Liver (tissue), 3 donors: ENCODE measurements at regions not wholly inside any gene's neighbourhood (a gene's known extent, or its start where the extent isn't known, plus 50 kb on each side); places are given as distances from the start of the nearest gene placed in this dataset.

ENCODE experiments used
- CTCF ChIP-seq: fragments of 150-350 bp; IDR thresholded peaks from 2 replicates; pipeline ENCODE4 v1.5.1; 2017; ENCODE audit warnings: improper control_type of control experiment, low read depth, low read length; ENCODE audit not compliant: missing input control
- EGR1 ChIP-seq, 2 donors: IDR thresholded peaks; 2 replicates each; pipeline ENCODE4 v1.6.1; 2016 to 2018; ENCODE audit warnings: antibody characterized with exemption in 2 of 2, low read depth in 2 of 2
- FOXA1 ChIP-seq: IDR thresholded peaks from 2 replicates; pipeline ENCODE4 v1.6.1; 2016; ENCODE audit warnings: antibody characterized with exemption
- JUND ChIP-seq, 2 donors: IDR thresholded peaks; 2 replicates each; pipeline ENCODE4 v1.6.1; 2016; ENCODE audit warnings: antibody characterized with exemption in 2 of 2
- TAF1 ChIP-seq: conservative IDR thresholded peaks from 2 replicates; pipeline ENCODE4 v1.6.1; 2016; ENCODE audit warnings: antibody characterized with exemption, mild to moderate bottlenecking
- donor health status: healthy.
- donor health status: healthy.

GRCh38 chr12:113645183-113645582 is 173.5 kb upstream of the LHX5 start:
- TF ChIP-seq CTCF (no peak), TAF1 (no peak), JUND (IDR thresholded peaks at IDR 0.05) (no peak), EGR1 (IDR thresholded peaks at IDR 0.05; ENCODE audit: low read depth in 2 of 2) (no peak), FOXA1 (no peak)
